GM12878 (cell line): ENCODE measurements at regions not wholly inside any gene's neighbourhood (a gene's known extent, or its start where the extent isn't known, plus 50 kb on each side); places are given as distances from the start of the nearest gene placed in this dataset.

Experiments
- CBFB ChIP-seq: IDR thresholded peaks from 2 replicates; pipeline ENCODE4 v1.6.1; 2016; ENCODE audit warnings: antibody characterized with exemption, low read depth
- CEBPB ChIP-seq, 2 experiments: fragments of 150-350 bp in 1 of 2; IDR thresholded peaks; 2 replicates each; pipeline ENCODE4 v1.6.1; 2012 to 2014; ENCODE audit warnings: low read depth in 2 of 2, low read length in 2 of 2, borderline replicate concordance in 1 of 2, inconsistent platforms in 1 of 2
- CREB1 ChIP-seq: IDR thresholded peaks from 2 replicates; pipeline ENCODE4 v1.6.1; 2012; ENCODE audit warnings: low read depth, mild to moderate bottlenecking, inconsistent platforms
- CTCF ChIP-seq, 3 experiments: IDR thresholded peaks in 2 of 3; conservative IDR thresholded peaks in 1 of 3; 2 replicates each; pipeline ENCODE4 v1.5.1; 2011; ENCODE audit warnings: low read depth in 3 of 3, low read length in 3 of 3, mild to moderate bottlenecking in 3 of 3, control low read depth in 2 of 3, moderate library complexity in 2 of 3, inconsistent platforms in 1 of 3, mixed read lengths in 1 of 3; ENCODE audit not compliant: control insufficient read depth in 2 of 3, insufficient read depth in 1 of 3; ENCODE audit errors: extremely low read depth in 1 of 3
- E2F4 ChIP-seq: IDR thresholded peaks from 2 replicates; pipeline ENCODE4 v1.6.1; 2012; ENCODE audit warnings: low read depth, low read length, improper control_type of control experiment
- EZH2 ChIP-seq: IDR thresholded peaks from 2 replicates; pipeline ENCODE4 v1.6.1; 2012; ENCODE audit warnings: low read depth, mild to moderate bottlenecking, control low read depth, inconsistent platforms, low read length, borderline replicate concordance; ENCODE audit not compliant: control insufficient read depth
- ZNF274 ChIP-seq: IDR thresholded peaks from one replicate; pipeline ENCODE4 v1.8.0; 2011; ENCODE audit not compliant: insufficient read length, insufficient read depth

GRCh38 chr3:5739299-5739935 lies 551.9 kb downstream of the EDEM1 start:
- TF ChIP-seq CBFB (no peak), CTCF (IDR thresholded peaks at IDR 0.05 in 2 of 3, conservative IDR thresholded peaks at IDR 0.05 in 1 of 3; ENCODE audit: control insufficient read depth in 2 of 3, extremely low read depth in 1 of 3, insufficient read depth in 1 of 3, low read depth in 3 of 3, low read length in 3 of 3) (no peak), E2F4 (no peak), CREB1 (no peak), ZNF274 (no peak), CEBPB (IDR thresholded peaks at IDR 0.05; ENCODE audit: borderline replicate concordance in 1 of 2, low read depth in 2 of 2, low read length in 2 of 2) (no peak), EZH2 (no peak)
